Stimulated activated naive CD8-positive, alpha-beta T cell treated with anti-CD3 and anti-CD28 coated beads, Interleukin-15, amount 100 ng/mL, for 72 hours (primary cell): ENCODE measurements at regions not wholly inside any gene's neighbourhood (a gene's known extent, or its start where the extent isn't known, plus 50 kb on each side); places are given as distances from the start of the nearest gene placed in this dataset.

Experiments used
- ATAC-seq: fragments of 150-1000 bp; cut with Tn5 transposase; 2 replicates; pipeline ENCODE4 v1.10.0; 2021; ENCODE audit warnings: mild to moderate bottlenecking, moderate library complexity
- DNase-seq, 2 donors: peaks; one replicate each; pipeline ENCODE4 v3.0.0; 2021 to 2022
- H3K27ac Mint-ChIP-seq, 2 donors: one replicate each; pipeline ENCODE4 v1.8.0; 2022; ENCODE audit warnings: mild to moderate bottlenecking in 2 of 2, mixed read lengths in 2 of 2, moderate library complexity in 2 of 2
- H3K27me3 Mint-ChIP-seq: one replicate; pipeline ENCODE4 v1.8.0; 2022; ENCODE audit warnings: mixed read lengths
- H3K4me1 Mint-ChIP-seq: one replicate; pipeline ENCODE4 v1.8.0; 2022; ENCODE audit warnings: mild to moderate bottlenecking, mixed read lengths
- H3K4me3 Mint-ChIP-seq, 2 donors: one replicate each; pipeline ENCODE4 v1.8.0; 2022; ENCODE audit warnings: mild to moderate bottlenecking in 2 of 2, mixed read lengths in 2 of 2, moderate library complexity in 1 of 2
- H3K9me3 Mint-ChIP-seq, 2 donors: one replicate each; pipeline ENCODE4 v1.8.0; 2022; ENCODE audit warnings: mixed read lengths in 2 of 2

DNA sequence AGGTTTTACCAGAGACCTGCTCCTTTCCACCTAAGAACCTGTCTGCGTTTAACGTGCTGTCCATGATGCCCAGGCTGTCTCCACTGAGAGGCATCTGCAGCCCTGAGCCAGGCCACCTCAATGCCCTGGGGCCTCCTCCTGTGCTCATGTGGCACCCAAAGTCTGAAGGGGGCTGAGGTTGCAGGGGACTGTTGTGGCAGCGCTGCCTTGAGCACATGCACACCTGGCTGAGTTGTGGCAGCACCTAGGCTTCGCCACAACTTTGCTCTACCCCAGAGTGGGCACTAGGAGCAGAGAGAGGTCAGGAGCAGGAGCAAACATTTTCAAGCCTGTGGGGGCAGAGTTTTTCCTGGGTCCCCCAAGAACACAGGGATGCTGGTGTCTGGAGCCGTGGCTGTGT, 1527.1 kb downstream of the PLA2G4A start:
- no peak for DNase-seq
- H3K27me3 Mint-ChIP-seq: no peaks in the 10 kb centered on the region
- H3K4me3 Mint-ChIP-seq: no peak overlapping the region
- peaks cover 5 to 22% of the 10 kb centered on the region in 2 donors for H3K9me3 Mint-ChIP-seq
- ATAC-seq: no peak
- H3K27ac Mint-ChIP-seq: no peak overlapping the region
- no peaks in the 10 kb centered on the region for H3K4me1 Mint-ChIP-seq

DNA sequence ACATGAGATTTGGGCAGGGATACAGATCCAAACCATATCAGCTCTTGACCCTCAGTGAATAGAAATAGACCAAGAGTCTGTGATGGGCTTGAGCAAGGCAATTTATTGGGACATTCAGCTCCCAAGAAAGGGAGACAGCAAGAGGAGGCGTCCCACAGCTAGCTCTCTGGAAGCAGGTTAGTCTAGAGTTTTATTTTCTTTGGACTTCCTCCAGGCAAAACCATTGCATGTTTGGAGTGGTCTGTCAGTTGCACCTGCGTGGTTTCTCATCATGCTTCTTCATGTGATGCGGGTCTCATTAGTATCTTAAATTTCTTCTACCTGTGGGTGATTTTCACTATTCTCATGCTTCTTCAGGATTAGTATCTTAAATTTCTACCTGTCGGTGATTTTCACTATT, 1530.6 kb downstream of the PLA2G4A start:
- Mint-ChIP-seq H3K27me3 (no peaks in the 10 kb centered on the region), H3K4me1 (no peaks in the 10 kb centered on the region), H3K9me3 (peaks cover 5 to 22% of the 10 kb centered on the region in 2 donors), H3K27ac (no peak overlapping the region), H3K4me3 (no peak overlapping the region)
- ATAC-seq (no peak), DNase-seq (no peak)

DNA sequence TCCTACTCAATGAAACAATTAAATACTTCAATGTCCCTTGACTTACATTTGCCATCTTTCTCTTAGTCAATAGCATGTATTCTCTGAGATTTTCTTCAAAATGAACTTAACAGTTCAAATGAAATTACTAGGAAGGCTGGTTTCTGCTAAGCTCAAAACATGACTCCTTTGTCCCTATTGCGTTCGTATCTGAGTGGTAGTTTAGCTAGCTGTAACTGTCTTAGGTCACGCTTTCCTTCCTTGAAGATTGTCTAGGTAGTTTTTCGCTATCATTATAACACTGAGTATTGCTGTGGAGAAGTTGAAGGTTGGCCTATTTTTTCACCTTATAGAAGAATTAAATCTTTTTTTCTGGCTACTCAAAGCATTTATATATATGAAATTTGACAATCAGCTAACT, 1535.2 kb downstream of the PLA2G4A start:
- Mint-ChIP-seq H3K27me3 (no peaks in the 10 kb centered on the region), H3K4me3 (no peak overlapping the region), H3K27ac (no peak overlapping the region), H3K4me1 (no peaks in the 10 kb centered on the region), H3K9me3 (peaks cover 0 to 8% of the 10 kb centered on the region in 2 donors)
- no peak for DNase-seq
- ATAC-seq: no peak

DNA sequence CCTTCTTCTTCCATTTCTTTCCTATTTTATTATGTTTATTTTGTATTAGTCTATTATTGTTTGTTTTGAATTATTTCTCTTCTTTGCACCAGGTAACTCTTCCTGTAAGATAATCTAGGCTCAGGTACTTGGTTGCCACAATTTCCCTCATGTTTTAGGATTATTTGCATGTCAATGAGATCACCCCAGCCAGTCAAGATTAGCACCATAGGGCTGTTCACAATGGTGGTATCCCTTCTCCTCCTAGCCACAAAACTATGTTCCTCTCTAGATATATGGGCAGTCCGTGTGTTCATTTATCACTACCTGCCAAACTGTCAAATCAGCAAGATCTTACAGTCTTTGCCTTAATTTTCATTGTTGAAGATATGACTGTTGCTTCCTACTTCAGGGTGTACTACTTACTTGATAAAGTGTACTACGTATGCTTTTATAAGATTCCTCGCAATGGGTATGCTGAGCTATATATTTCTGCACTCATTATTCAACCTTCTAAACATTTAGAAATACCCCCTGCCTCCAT, 1536.2 kb downstream of the PLA2G4A start:
- H3K9me3 Mint-ChIP-seq: peaks cover 0 to 8% of the 10 kb centered on the region in 2 donors
- no peak overlapping the region for H3K27ac Mint-ChIP-seq
- no peak for DNase-seq
- no peak for ATAC-seq
- no peak overlapping the region for H3K4me3 Mint-ChIP-seq
- no peaks in the 10 kb centered on the region for H3K27me3 Mint-ChIP-seq
- no peaks in the 10 kb centered on the region for H3K4me1 Mint-ChIP-seq

DNA sequence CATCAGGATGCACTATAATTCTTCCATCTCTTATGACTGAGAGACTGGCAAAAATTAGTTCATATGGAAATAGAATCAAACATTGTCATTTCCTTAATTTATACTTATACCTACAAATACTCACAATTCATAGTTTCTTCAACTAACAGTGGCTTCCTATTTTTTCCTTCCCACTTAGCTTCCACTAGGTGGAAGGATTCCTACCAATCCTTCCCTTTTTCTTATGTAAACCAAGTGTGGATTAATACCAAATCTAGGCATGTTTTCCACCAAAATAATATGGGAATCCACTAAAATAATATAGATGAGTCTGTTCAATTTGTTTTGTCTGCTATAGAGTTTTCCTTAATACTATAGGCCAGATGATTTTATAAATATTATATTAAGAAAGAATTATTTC, 1537.1 kb downstream of the PLA2G4A start:
- no peak overlapping the region for H3K27ac Mint-ChIP-seq
- ATAC-seq (no peak), DNase-seq (no peak)
- no peak overlapping the region for H3K4me3 Mint-ChIP-seq
- peaks cover 0 to 8% of the 10 kb centered on the region in 2 donors for H3K9me3 Mint-ChIP-seq
- no peaks in the 10 kb centered on the region for H3K4me1 Mint-ChIP-seq
- no peaks in the 10 kb centered on the region for H3K27me3 Mint-ChIP-seq

DNA sequence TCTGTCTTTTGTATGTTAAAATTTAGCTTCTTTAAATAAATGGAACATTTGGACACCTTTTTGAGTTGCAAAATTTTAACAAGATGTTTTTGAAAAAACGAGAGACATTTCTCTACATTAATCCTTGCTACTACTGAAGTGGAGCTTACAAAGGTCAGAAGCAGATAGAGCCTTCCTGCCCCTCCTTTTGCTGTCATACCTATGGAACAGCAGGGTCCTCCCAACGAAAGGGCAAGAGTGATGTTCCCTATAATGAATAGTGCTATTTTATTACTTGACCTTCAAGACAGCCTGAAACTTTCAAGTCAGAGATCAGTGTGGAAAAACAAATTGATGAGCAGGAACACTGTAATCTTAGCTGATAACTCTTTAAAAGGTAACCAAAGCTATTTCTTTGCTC, 1538.9 kb downstream of the PLA2G4A start:
- Mint-ChIP-seq H3K27me3 (no peaks in the 10 kb centered on the region), H3K9me3 (peaks cover 0 to 8% of the 10 kb centered on the region in 2 donors), H3K27ac (no peak overlapping the region), H3K4me1 (no peaks in the 10 kb centered on the region), H3K4me3 (no peak overlapping the region)
- DNase-seq (no peak), ATAC-seq (no peak)

DNA sequence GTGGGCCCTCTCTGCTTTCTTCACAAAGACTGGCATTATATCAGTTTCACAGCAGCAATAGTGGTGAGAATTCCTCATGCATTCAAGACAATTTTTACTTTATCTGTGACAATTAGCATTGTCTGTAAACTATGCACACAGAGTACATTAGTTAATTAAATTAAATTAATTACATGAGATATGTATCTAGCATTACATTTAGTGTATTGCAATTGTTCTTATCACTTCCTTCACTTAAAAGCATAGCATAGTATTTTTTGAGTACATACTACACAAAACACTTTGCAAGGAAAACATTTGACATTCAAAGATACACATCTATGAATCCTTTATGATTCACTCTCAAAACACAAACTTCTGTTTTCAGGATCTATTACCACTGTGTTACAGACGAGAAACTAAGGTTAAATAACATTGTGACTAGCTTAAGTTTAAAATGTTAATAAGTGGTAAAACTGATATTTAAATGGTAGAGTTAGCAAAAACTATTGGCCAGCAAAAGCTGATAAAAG, 1542.6 kb downstream of the PLA2G4A start:
- no peak for ATAC-seq
- H3K4me1 Mint-ChIP-seq: no peaks in the 10 kb centered on the region
- no peak for DNase-seq
- H3K9me3 Mint-ChIP-seq: no peaks in the 10 kb centered on the region
- H3K27ac Mint-ChIP-seq: no peak overlapping the region
- no peak overlapping the region for H3K4me3 Mint-ChIP-seq
- H3K27me3 Mint-ChIP-seq: no peaks in the 10 kb centered on the region

DNA sequence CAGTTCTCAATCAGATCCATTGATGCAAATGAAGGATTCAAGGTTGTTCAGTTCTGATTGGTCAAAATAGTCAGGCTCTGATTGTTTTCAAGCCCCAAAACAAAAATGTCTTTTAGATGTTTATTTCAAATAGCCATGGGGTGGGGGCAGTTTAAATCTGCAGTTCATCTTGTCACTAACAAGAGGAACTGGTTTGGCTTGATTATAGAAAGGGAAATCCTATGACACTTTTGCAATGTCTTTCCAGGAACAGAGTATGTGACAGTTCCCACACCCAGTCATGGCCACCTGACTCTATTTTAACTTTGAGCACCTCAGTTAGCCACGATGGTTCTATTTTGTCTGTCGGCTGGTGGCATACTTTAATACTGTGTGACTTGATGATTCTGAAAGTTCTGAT, 1544.1 kb downstream of the PLA2G4A start:
- no peaks in the 10 kb centered on the region for H3K4me1 Mint-ChIP-seq
- DNase-seq: no peak
- no peak overlapping the region for H3K27ac Mint-ChIP-seq

DNA sequence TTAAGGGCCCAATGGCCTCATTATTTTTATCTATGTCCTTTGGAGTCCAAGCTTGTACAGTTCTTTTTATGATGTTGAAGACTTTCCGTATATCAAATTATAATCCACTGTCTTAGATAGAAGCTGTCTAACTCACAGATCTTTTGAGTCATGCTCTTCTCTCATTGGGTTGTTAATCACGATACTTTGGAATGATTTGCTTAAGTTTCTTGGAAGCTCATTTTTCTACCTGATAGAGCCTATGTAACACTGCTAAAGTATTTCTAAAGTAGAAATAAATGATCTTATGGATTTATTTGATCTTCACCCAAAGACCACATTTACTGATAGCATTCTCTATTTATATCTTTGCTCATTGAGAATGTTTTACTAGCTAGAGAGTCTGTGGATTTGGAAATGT, 1554.1 kb downstream of the PLA2G4A start:
- Mint-ChIP-seq H3K4me1 (no peaks in the 10 kb centered on the region), H3K27ac (no peak overlapping the region), H3K4me3 (no peak overlapping the region), H3K27me3 (no peaks in the 10 kb centered on the region), H3K9me3 (peaks cover 0 to 4% of the 10 kb centered on the region in 2 donors)
- ATAC-seq (no peak), DNase-seq (no peak)

More for the DNA sequence above, 1544.1 kb downstream of the PLA2G4A start:
- no peaks in the 10 kb centered on the region for H3K27me3 Mint-ChIP-seq
- no peak overlapping the region for H3K4me3 Mint-ChIP-seq
- no peak for ATAC-seq
- H3K9me3 Mint-ChIP-seq: no peaks in the 10 kb centered on the region

DNA sequence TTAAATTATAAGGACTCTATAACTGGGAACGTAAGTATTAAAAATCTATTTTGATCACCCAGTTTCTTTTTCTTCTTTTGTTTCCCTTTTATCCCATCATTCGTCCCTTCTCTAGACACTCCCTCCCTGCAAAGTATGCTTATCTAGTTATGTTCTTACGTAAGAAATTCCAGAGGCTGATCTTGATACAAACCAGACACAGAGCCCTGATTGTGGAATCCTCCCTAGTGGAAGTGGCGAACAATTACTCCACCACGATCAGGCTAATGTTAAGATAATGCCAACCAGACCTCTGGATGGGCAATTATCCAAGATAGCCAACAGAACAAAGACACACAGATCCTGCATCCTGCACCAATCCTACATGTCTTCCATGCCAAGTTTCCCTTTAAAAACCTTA, 1557.4 kb downstream of the PLA2G4A start:
- no peak for ATAC-seq
- Mint-ChIP-seq H3K27ac (no peak overlapping the region), H3K4me1 (no peaks in the 10 kb centered on the region), H3K4me3 (no peak overlapping the region), H3K27me3 (no peaks in the 10 kb centered on the region), H3K9me3 (peaks cover 0 to 4% of the 10 kb centered on the region in 2 donors)
- DNase-seq: no peak

DNA sequence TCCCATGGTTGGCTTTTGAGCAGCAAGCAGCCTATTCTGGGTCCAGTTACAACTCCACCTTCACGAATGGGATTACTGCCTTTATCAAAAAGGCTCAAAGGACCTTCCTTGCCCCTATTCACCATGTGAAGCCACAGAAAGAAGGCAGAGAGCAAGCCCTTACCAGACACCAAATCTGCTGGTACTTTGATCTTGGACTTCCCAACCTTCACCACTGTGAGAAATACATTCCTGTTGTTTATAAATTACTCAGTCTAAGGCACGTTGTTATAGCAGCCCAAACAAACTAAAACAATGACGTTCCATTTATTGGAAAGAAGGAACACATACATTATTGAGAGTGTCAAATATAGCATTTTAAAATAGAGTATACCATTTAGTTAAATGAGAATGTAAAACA, 1557.9 kb downstream of the PLA2G4A start:
- no peak for DNase-seq
- H3K4me3 Mint-ChIP-seq: no peak overlapping the region
- H3K27ac Mint-ChIP-seq: no peak overlapping the region
- H3K4me1 Mint-ChIP-seq: no peaks in the 10 kb centered on the region
- H3K27me3 Mint-ChIP-seq: no peaks in the 10 kb centered on the region
- ATAC-seq: no peak
- H3K9me3 Mint-ChIP-seq: peaks cover 0 to 4% of the 10 kb centered on the region in 2 donors

DNA sequence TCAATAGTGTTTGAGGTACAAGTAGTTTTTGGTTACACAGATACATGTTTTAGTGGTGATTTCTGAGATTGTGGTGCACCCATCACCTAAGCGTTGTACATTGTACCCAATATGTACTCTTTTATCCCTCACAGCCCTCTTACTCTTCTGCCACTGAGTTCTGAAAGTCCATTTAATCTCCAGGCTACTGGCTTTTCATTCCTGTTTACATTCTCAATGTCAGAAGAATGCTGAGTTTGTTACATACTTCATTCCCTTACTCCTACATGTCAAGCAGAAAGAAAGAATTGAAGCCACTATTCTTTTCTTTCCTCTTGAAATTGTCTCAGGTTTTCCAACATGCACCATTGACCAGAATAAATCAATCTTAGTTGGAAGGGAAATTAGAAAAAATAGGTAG, 1565.9 kb downstream of the PLA2G4A start:
- H3K4me1 Mint-ChIP-seq: no peaks in the 10 kb centered on the region
- H3K9me3 Mint-ChIP-seq: peaks cover 8 to 21% of the 10 kb centered on the region in 2 donors
- H3K27ac Mint-ChIP-seq: no peak overlapping the region
- DNase-seq (no peak), ATAC-seq (no peak)
- no peak overlapping the region for H3K4me3 Mint-ChIP-seq
- no peaks in the 10 kb centered on the region for H3K27me3 Mint-ChIP-seq

DNA sequence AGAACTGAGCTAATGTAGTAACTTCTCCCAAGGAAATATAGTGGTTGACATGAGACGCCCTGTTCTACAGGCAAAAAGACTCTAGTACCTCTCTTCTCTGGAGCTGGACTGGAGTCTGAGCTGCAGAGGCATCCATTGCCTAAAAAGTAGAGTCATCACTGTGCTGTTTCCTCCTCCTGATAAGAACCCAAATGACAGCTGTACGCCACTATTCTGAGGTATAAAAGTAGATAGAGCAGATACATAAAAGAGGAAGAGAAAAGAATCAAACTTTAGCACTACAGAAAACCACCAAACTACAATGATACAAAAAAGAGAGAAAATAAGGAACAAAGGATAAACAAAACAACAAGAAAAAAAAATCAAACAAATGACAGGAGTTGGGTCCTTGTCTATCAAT, 1568.8 kb downstream of the PLA2G4A start:
- Mint-ChIP-seq H3K4me3 (no peak overlapping the region), H3K4me1 (no peaks in the 10 kb centered on the region), H3K27ac (no peak overlapping the region), H3K9me3 (peaks cover 9 to 26% of the 10 kb centered on the region in 2 donors), H3K27me3 (no peaks in the 10 kb centered on the region)
- DNase-seq (no peak), ATAC-seq (no peak)

DNA sequence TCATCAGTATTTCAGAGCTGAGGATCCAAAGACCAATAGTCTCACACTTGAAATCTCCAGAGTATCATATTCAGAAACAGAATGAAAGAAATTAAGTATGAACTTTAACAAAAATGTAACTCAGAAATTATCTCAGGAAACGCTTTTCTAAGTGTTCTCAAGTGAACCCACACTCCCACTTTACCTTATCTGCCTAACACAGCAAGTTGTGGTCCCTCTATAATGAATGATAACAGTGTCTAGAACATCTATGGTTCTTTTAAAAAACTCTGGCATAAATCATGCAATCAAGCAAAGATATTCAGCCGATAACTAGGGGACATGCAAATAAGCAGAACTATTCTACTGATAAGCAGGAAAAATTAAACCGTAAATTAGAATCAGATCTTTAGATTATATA, 1574.2 kb downstream of the PLA2G4A start:
- Mint-ChIP-seq H3K27ac (no peak overlapping the region), H3K27me3 (no peaks in the 10 kb centered on the region), H3K9me3 (peaks cover 9 to 11% of the 10 kb centered on the region in 2 donors), H3K4me3 (no peak overlapping the region), H3K4me1 (no peaks in the 10 kb centered on the region)
- ATAC-seq (no peak), DNase-seq (no peak)

DNA sequence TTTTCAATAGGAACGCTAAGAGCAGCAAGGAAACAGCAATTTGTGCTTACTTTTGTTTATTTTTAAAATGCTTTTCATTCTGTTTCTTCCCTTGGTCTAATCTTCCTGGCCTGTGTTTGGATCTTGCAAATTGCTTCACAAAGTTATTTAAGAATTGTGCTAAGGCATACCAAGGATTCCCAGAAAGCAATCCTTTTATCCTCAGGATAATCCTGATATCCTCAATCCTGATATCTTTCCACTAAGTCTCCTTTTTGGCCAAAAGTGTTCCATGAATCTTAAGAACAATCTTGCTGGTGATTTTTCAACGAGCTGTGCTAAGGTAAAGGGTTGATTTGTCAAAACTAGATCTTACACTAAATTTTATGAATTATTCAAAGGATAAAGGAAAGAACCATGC, 1577.9 kb downstream of the PLA2G4A start:
- DNase-seq (no peak), ATAC-seq (no peak)
- H3K4me3 Mint-ChIP-seq: no peak overlapping the region
- no peaks in the 10 kb centered on the region for H3K27me3 Mint-ChIP-seq
- H3K27ac Mint-ChIP-seq: no peak overlapping the region
- H3K4me1 Mint-ChIP-seq: no peaks in the 10 kb centered on the region
- H3K9me3 Mint-ChIP-seq: no peaks in the 10 kb centered on the region

DNA sequence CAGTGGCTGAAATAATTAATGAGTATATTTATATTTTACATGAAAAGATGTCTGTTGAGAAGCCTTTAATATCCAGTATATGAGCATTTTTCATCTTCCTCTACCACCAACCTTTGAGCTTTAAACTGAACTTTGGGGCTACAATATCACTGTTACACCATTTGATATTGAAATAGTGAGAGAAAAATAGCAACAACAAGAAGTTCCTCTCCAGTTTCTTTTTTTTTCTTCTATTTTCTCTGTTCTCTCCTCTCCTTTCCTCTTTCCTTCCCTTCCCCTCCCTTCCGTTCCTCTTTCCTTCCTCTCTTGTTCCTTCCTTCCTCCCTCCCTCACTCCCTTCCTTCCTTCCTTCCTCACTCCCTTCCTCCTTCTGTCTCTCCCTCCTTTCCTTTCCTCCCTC, 1591.4 kb downstream of the PLA2G4A start:
- no peaks in the 10 kb centered on the region for H3K4me1 Mint-ChIP-seq
- DNase-seq: no peak
- peaks cover 7 to 10% of the 10 kb centered on the region in 2 donors for H3K9me3 Mint-ChIP-seq
- no peak overlapping the region for H3K4me3 Mint-ChIP-seq
- no peak overlapping the region for H3K27ac Mint-ChIP-seq
- ATAC-seq: no peak
- no peaks in the 10 kb centered on the region for H3K27me3 Mint-ChIP-seq

DNA sequence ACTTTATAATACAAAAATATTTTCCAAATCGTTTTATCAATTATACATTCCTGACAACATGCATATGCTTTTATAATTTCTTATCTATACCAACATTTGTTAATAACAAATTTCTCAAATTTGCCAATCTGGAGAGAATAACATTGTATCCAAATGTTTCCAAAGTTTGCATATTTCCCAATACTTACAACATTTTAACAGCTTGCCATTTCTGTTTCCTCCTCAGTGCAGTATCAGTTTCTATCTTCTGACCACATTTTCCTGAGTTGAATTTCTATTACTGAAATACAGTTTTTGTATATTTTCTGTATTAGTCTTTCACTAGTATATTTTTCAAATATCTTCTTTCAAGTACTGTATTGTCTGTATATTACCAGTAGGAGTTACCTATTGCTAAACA, 1594.3 kb downstream of the PLA2G4A start:
- H3K4me3 Mint-ChIP-seq: no peak overlapping the region
- no peak for DNase-seq
- no peak overlapping the region for H3K27ac Mint-ChIP-seq
- no peaks in the 10 kb centered on the region for H3K4me1 Mint-ChIP-seq
- H3K9me3 Mint-ChIP-seq: peaks cover 0 to 6% of the 10 kb centered on the region in 2 donors
- H3K27me3 Mint-ChIP-seq: no peaks in the 10 kb centered on the region
- ATAC-seq: no peak
